Loucy (cell line): ENCODE measurements at regions not wholly inside any gene's neighbourhood (a gene's known extent, or its start where the extent isn't known, plus 50 kb on each side); places are given as distances from the start of the nearest gene placed in this dataset.

Experiments
- H2AFZ ChIP-seq: fragments of 200-600 bp; sonication (generic); 2 replicates; pipeline ENCODE4 v1.6.0; 2016; ENCODE audit warnings: antibody characterized with exemption, mild to moderate bottlenecking, low read length, moderate library complexity
- H3F3A ChIP-seq: fragments of 200-600 bp; 2 replicates; pipeline ENCODE4 v1.6.0; 2016; ENCODE audit warnings: antibody characterized with exemption, low read depth, mild to moderate bottlenecking
- H3K27me3 ChIP-seq: fragments of 200-600 bp; sonication (generic); 2 replicates; pipeline ENCODE4 v1.6.1; 2014; ENCODE audit warnings: low read length, mild to moderate bottlenecking; ENCODE audit not compliant: insufficient read depth, poor library complexity, severe bottlenecking
- H3K36me3 ChIP-seq: fragments of 200-600 bp; sonication (generic); 2 replicates; pipeline ENCODE4 v1.6.1; 2016; ENCODE audit warnings: low read length; ENCODE audit not compliant: insufficient read depth
- H3K4me1 ChIP-seq: fragments of 200-600 bp; sonication (generic); 2 replicates; pipeline ENCODE4 v1.5.1; 2014; ENCODE audit warnings: low read length, mild to moderate bottlenecking; ENCODE audit not compliant: insufficient read depth, poor library complexity, severe bottlenecking
- H3K4me2 ChIP-seq: fragments of 200-600 bp; sonication (generic); 2 replicates; pipeline ENCODE4 v1.6.0; 2014; ENCODE audit warnings: antibody characterized with exemption, low read length, low read depth, mild to moderate bottlenecking; ENCODE audit not compliant: poor library complexity, severe bottlenecking
- H3K4me3 ChIP-seq: fragments of 200-600 bp; sonication (generic); 2 replicates; pipeline ENCODE4 v1.5.1; 2014; ENCODE audit warnings: low read length, mild to moderate bottlenecking, mixed read lengths; ENCODE audit not compliant: poor library complexity, severe bottlenecking
- H3K79me2 ChIP-seq: fragments of 200-600 bp; sonication (generic); 2 replicates; pipeline ENCODE4 v1.6.1; 2014; ENCODE audit warnings: low read length; ENCODE audit not compliant: insufficient read depth
- H3K9ac ChIP-seq: fragments of 200-600 bp; sonication (generic); 2 replicates; pipeline ENCODE4 v1.6.0; 2014; ENCODE audit warnings: mild to moderate bottlenecking, low read depth, low read length, moderate library complexity; ENCODE audit not compliant: poor library complexity, severe bottlenecking
- H3K9me2 ChIP-seq: fragments of 200-600 bp; sonication (generic); replicated peaks from 2 replicates; pipeline ENCODE4 v1.6.1; 2016; ENCODE audit warnings: low read depth, low read length, mixed read lengths
- H3K9me3 ChIP-seq: fragments of 200-600 bp; sonication (generic); 2 replicates; pipeline ENCODE4 v1.6.1; 2014; ENCODE audit warnings: mild to moderate bottlenecking, antibody characterized with exemption, low read length, low read depth; ENCODE audit not compliant: insufficient read depth
- H4K20me1 ChIP-seq: fragments of 200-600 bp; sonication (generic); 2 replicates; pipeline ENCODE4 v1.6.0; 2014; ENCODE audit warnings: antibody characterized with exemption, low read length, mild to moderate bottlenecking; ENCODE audit not compliant: insufficient read depth, poor library complexity, severe bottlenecking
- EZH2phosphoT487 ChIP-seq: fragments of 200-600 bp; IDR thresholded peaks from 2 replicates; pipeline ENCODE4 v1.6.1; 2018; ENCODE audit warnings: antibody characterized with exemption, mild to moderate bottlenecking, moderate library complexity, borderline replicate concordance
- TF ChIP-seq, protein P1 (sequence below): fragments of 200-600 bp; sonication (generic); conservative IDR thresholded peaks from 2 replicates; pipeline ENCODE4 v1.5.1; 2014; ENCODE audit warnings: mild to moderate bottlenecking, antibody characterized with exemption, low read length

DNA sequence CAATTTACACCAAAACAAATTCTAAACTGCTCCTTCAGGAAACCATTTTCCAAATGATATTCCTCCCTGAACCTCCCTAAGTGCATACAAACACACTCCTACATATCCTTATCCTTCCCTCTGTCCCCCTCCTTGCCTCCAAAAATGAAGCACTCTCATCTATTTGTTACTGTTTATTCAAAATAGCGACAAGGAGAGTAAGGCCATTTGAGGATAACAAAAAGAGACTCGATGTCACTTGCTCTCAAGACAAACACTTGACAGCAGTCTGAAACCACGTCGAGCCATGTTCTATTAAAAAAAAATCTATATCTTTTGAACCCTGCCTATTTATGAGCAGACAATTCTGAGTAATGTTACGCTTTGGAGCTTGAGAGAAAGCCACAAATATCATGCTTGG, 547.9 kb downstream of the DTWD2 start:
- Histone ChIP-seq H3K9me3 (no peaks in the 10 kb centered on the region), H3K79me2 (no peaks in the 10 kb centered on the region), H3K9me2 (no peaks in the 10 kb centered on the region), H3K36me3 (no peaks in the 10 kb centered on the region), H3K4me3 (no peak overlapping the region), H3K27me3 (no peaks in the 10 kb centered on the region), H4K20me1 (no peaks in the 10 kb centered on the region), H3K9ac (no peak overlapping the region), H3F3A (no peaks in the 10 kb centered on the region), H3K4me2 (no peak overlapping the region), H2AFZ (no peak overlapping the region), H3K4me1 (no peaks in the 10 kb centered on the region)
- TF ChIP-seq EZH2phosphoT487, result no peak
- TF ChIP-seq, protein P1, sequence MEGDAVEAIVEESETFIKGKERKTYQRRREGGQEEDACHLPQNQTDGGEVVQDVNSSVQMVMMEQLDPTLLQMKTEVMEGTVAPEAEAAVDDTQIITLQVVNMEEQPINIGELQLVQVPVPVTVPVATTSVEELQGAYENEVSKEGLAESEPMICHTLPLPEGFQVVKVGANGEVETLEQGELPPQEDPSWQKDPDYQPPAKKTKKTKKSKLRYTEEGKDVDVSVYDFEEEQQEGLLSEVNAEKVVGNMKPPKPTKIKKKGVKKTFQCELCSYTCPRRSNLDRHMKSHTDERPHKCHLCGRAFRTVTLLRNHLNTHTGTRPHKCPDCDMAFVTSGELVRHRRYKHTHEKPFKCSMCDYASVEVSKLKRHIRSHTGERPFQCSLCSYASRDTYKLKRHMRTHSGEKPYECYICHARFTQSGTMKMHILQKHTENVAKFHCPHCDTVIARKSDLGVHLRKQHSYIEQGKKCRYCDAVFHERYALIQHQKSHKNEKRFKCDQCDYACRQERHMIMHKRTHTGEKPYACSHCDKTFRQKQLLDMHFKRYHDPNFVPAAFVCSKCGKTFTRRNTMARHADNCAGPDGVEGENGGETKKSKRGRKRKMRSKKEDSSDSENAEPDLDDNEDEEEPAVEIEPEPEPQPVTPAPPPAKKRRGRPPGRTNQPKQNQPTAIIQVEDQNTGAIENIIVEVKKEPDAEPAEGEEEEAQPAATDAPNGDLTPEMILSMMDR, result no peak

DNA sequence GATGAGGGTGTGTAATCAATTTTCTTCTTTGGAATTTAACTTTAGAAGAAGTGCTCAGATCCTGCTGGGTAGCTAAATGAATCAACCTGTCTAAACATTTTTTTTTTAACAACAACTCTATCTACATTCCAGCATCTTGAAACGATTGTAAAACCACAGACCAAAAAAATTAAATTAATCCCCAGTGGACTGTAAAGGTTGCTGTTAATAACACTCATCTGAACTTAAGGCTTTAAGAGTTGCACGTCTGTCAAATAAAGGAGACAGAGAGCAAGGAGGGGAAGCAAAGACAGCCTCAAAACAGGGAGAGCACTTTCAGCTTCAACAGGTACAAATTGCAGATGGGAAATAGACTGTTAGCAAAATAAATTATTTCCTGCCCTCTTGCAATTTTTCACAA, 548.5 kb downstream of the DTWD2 start:
- Histone ChIP-seq H4K20me1 (no peaks in the 10 kb centered on the region), H3K9ac (no peak overlapping the region), H3K79me2 (no peaks in the 10 kb centered on the region), H3K4me3 (no peak overlapping the region), H3K36me3 (no peaks in the 10 kb centered on the region), H3K4me2 (no peak overlapping the region), H2AFZ (no peak overlapping the region), H3K4me1 (no peaks in the 10 kb centered on the region), H3K9me3 (no peaks in the 10 kb centered on the region), H3K9me2 (no peaks in the 10 kb centered on the region), H3K27me3 (no peaks in the 10 kb centered on the region), H3F3A (no peaks in the 10 kb centered on the region)
- TF ChIP-seq, protein P1, result no peak
- no peak for TF ChIP-seq EZH2phosphoT487

DNA sequence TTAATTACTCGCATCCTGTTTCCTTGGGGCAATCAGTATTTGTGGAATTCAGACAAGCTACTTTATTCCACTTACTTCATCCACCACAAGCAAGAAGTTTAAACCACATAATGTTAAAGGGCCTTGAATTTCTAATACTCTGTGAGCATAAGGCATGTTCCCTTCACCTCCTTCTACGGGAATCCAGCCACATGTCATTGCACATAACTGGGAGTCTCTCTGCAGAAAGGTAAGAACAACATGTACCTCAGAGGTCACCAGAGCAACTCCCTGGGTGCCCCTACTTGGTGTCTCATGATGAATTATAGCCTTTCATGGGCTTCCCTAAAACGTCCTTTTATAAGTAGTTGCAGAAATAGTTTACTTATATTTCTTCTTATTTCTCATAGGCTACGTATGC, 553.2 kb downstream of the DTWD2 start:
- Histone ChIP-seq H3K79me2 (no peaks in the 10 kb centered on the region), H3K27me3 (no peaks in the 10 kb centered on the region), H3K9me3 (no peaks in the 10 kb centered on the region), H4K20me1 (no peaks in the 10 kb centered on the region), H3K4me1 (no peaks in the 10 kb centered on the region), H3K9me2 (no peaks in the 10 kb centered on the region), H3K9ac (no peak overlapping the region), H3K4me2 (no peak overlapping the region), H3F3A (no peaks in the 10 kb centered on the region), H3K4me3 (no peak overlapping the region), H3K36me3 (no peaks in the 10 kb centered on the region), H2AFZ (no peak overlapping the region)
- TF ChIP-seq, protein P1, result no peak
- TF ChIP-seq EZH2phosphoT487, result no peak
